HL-60 (cell line): ENCODE measurements at regions not wholly inside any gene's neighbourhood (a gene's known extent, or its start where the extent isn't known, plus 50 kb on each side); places are given as distances from the start of the nearest gene placed in this dataset.
"Not testable (repeated sequence)": the region's sequence is repeated elsewhere in the genome, so short reads cannot be mapped to it uniquely, and the experiment has no call there.

ENCODE experiments used
- DNase-seq, 2 experiments: peaks; one replicate each; pipeline ENCODE4 v3.0.0-alpha.2; 2010 to 2020; ENCODE audit warnings: low read depth in 1 of 2, low spot score in 1 of 2
- H3K27ac ChIP-seq: fragments of 250-450 bp; sonication (Bioruptor Pico); replicated peaks from 2 replicates; pipeline ENCODE4 v1.5.1; 2020; ENCODE audit warnings: mild to moderate bottlenecking, moderate library complexity
- H3K27me3 ChIP-seq: fragments of 250-450 bp; sonication (Bioruptor Pico); 2 replicates; pipeline ENCODE4 v1.5.1; 2021; ENCODE audit warnings: mild to moderate bottlenecking, moderate library complexity; ENCODE audit not compliant: insufficient read depth, poor library complexity, severe bottlenecking
- H3K4me3 ChIP-seq: replicated peaks from 2 replicates; pipeline ENCODE4 v1.5.1; 2011; ENCODE audit warnings: mild to moderate bottlenecking, control low read depth, low read length; ENCODE audit not compliant: insufficient read depth
- CTCF ChIP-seq: IDR thresholded peaks from one replicate; pipeline ENCODE4 v1.5.1; 2011; ENCODE audit warnings: low read length, control low read depth, inconsistent platforms; ENCODE audit not compliant: insufficient read depth
- GABPA ChIP-seq: IDR thresholded peaks from 2 replicates; pipeline ENCODE4 v1.6.1; 2012; ENCODE audit warnings: low read depth
- POLR2AphosphoS5 ChIP-seq: IDR thresholded peaks from 2 replicates; pipeline ENCODE4 v1.6.1; 2012; ENCODE audit warnings: low read depth
- REST ChIP-seq: IDR thresholded peaks from 2 replicates; pipeline ENCODE4 v1.6.1; 2012; ENCODE audit warnings: low read depth; ENCODE audit not compliant: insufficient replicate concordance
- SPI1 ChIP-seq: IDR thresholded peaks from 2 replicates; pipeline ENCODE4 v1.6.1; 2012; ENCODE audit warnings: low read depth, mild to moderate bottlenecking, borderline replicate concordance

- Histone ChIP-seq H3K27ac (no peak overlapping the region), H3K27me3 (no peaks in the 10 kb centered on the region)
- TF ChIP-seq CTCF, result no peak
- no peak for TF ChIP-seq SPI1
- no peak for TF ChIP-seq POLR2AphosphoS5
- no peak for TF ChIP-seq GABPA
- TF ChIP-seq REST, result no peak
These were observed 290.6 kb downstream of the OSTF1 start for GRCh38 chr9:75378926-75379325.

GRCh38 chr9:75382126-75382525 is 293.8 kb downstream of the OSTF1 start:
- DNase-seq, result no peak
- H3K4me3 ChIP-seq, result no peak overlapping the region
- no peaks in the 10 kb centered on the region for H3K27me3 ChIP-seq
- H3K27ac ChIP-seq, result no peak overlapping the region
- TF ChIP-seq POLR2AphosphoS5 (no peak), REST (no peak), GABPA (no peak), CTCF (no peak), SPI1 (no peak)

More at GRCh38 chr9:75378926-75379325, 290.6 kb downstream of the OSTF1 start:
- DNase-seq, result no peak
- H3K4me3 ChIP-seq, result no peak overlapping the region

- not testable (repeated sequence) for DNase-seq, H3K4me3 ChIP-seq, H3K27ac ChIP-seq, H3K27me3 ChIP-seq
These were observed 295.2 kb downstream of the OSTF1 start for GRCh38 chr9:75383420-75384034.

- DNase-seq, result no peak
- H3K4me3 ChIP-seq, result no peak overlapping the region
These were observed 296.9 kb downstream of the OSTF1 start for GRCh38 chr9:75385236-75385635.

More at GRCh38 chr9:75385236-75385635, 296.9 kb downstream of the OSTF1 start:
- no peaks in the 10 kb centered on the region for H3K27me3 ChIP-seq
- TF ChIP-seq POLR2AphosphoS5 (no peak), REST (no peak), CTCF (no peak), SPI1 (no peak), GABPA (no peak)
- H3K27ac ChIP-seq, result no peak overlapping the region
